ENCODE measurements at regions not wholly inside any gene's neighbourhood (a gene's known extent, or its start where the extent isn't known, plus 50 kb on each side); places are given as distances from the start of the nearest gene placed in this dataset.

DNA sequence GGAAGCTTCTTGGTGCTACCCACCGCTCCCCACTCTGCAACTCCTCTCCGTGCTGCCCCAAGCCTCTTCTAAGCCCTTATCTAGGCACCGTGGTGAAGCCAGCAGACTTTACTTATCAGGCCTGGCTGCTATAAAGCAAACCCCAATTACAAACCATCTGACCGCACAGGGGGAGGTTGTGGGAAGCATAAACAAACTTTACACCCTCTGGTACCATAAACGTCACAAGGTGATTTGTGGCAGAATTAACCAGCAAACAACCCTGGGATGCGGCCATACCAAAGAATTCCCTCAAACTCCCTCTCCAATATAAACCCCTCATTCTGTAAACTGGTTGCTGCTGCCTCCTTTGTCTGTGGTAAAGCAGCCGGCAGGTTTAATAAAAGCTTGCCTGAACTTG lies 55.2 kb downstream of the MAGEC2 start:
- no peak for DNase-seq (ENCODE audit: low spot score)
- H3K9me3 Mint-ChIP-seq = no peaks in the 10 kb centered on the region; the same call in 2 of the 3 replicates
- H3K27ac Mint-ChIP-seq = no peak overlapping the region
- H3K4me3 Mint-ChIP-seq = no peak overlapping the region
- Histone ChIP-seq H2AFZ (no peak overlapping the region), H3K36me3 (ENCODE audit: insufficient read depth) (no peaks in the 10 kb centered on the region), H3K4me3 (no peak overlapping the region), H4K20me1 (replicated peaks; ENCODE audit: insufficient read depth) (no peaks in the 10 kb centered on the region), H3K4me2 (no peak overlapping the region), H3K27ac (ENCODE audit: low read depth) (no peak overlapping the region), H3F3A (replicated peaks; ENCODE audit: low read depth) (no peaks in the 10 kb centered on the region), H3K4me1 (ENCODE audit: insufficient read depth) (no peaks in the 10 kb centered on the region), H3K27me3 (ENCODE audit: insufficient read depth) (no peaks in the 10 kb centered on the region), H3K79me2 (replicated peaks; ENCODE audit: insufficient read depth) (no peaks in the 10 kb centered on the region), H3K9me2 (ENCODE audit: insufficient read depth) (no peaks in the 10 kb centered on the region)
- no peaks in the 10 kb centered on the region for H3K4me1 Mint-ChIP-seq
- TF ChIP-seq POLR2AphosphoS5 (IDR thresholded peaks at IDR 0.05; ENCODE audit: low read depth) = no peak
- TF ChIP-seq EZH2 (IDR thresholded peaks at IDR 0.05; ENCODE audit: low read depth, unreplicated experiment) = no peak
- no peak for TF ChIP-seq NANOG (IDR thresholded peaks at IDR 0.05; ENCODE audit: borderline replicate concordance)
- no peak for TF ChIP-seq EZH2phosphoT487 (IDR thresholded peaks at IDR 0.05; ENCODE audit: unreplicated experiment)
- no peak for TF ChIP-seq REST (IDR thresholded peaks at IDR 0.05; ENCODE audit: unreplicated experiment)
- no peak for TF ChIP-seq JUNB (IDR thresholded peaks at IDR 0.05; ENCODE audit: unreplicated experiment)
- no peak for TF ChIP-seq ZNF462 (CRISPR knock-in tag; IDR thresholded peaks at IDR 0.05)
- TF ChIP-seq ZNF331 (CRISPR knock-in tag; IDR thresholded peaks at IDR 0.05; ENCODE audit: low read depth) = no peak
- no peak for TF ChIP-seq CTCF (conservative IDR thresholded peaks at IDR 0.05; ENCODE audit: low read depth in 2 of 2)
- no peak for TF ChIP-seq STAT1 (IDR thresholded peaks at IDR 0.05; ENCODE audit: unreplicated experiment)
- no peak for TF ChIP-seq CREB1 (CRISPR knock-in tag; IDR thresholded peaks at IDR 0.05; ENCODE audit: low read depth)
- TF ChIP-seq ZNF114 (CRISPR knock-in tag; IDR thresholded peaks at IDR 0.05) = no peak
- no peak for TF ChIP-seq ETS1 (IDR thresholded peaks at IDR 0.05)
- H3K27me3 Mint-ChIP-seq (ENCODE audit: insufficient read depth, low read depth, poor library complexity) = no peaks in the 10 kb centered on the region
- ATAC-seq = no peak
- no peaks in the 10 kb centered on the region for H3K36me3 Mint-ChIP-seq (ENCODE audit: low read depth)

Data from GM23338 (cell line).